ENCODE measurements at regions not wholly inside any gene's neighbourhood (a gene's known extent, or its start where the extent isn't known, plus 50 kb on each side); places are given as distances from the start of the nearest gene placed in this dataset.

DNA sequence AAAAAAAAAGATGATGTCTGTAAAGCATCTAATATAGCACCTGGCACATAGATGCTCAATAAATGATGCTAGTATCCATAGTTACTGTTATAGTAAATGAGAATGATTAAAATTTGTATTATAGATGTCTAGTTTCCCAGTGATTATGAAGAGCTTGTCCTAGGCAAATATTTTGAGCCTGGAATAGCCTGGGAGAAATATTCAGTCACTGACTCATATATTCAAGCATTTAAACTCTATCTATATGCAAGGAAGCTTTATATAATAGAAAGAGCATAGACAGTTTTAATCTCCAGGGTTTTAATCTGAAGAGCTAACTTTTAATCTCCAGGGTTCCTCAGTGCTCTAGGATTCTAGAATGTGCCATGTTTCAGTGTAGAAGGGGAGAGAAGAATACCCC, 91.5 kb upstream of the VASH1 start:
- TF ChIP-seq EZH2 (IDR thresholded peaks at IDR 0.05; ENCODE audit: borderline replicate concordance, low read depth, low read length, poor library complexity, severe bottlenecking) = no peak
- TF ChIP-seq, protein P1, sequence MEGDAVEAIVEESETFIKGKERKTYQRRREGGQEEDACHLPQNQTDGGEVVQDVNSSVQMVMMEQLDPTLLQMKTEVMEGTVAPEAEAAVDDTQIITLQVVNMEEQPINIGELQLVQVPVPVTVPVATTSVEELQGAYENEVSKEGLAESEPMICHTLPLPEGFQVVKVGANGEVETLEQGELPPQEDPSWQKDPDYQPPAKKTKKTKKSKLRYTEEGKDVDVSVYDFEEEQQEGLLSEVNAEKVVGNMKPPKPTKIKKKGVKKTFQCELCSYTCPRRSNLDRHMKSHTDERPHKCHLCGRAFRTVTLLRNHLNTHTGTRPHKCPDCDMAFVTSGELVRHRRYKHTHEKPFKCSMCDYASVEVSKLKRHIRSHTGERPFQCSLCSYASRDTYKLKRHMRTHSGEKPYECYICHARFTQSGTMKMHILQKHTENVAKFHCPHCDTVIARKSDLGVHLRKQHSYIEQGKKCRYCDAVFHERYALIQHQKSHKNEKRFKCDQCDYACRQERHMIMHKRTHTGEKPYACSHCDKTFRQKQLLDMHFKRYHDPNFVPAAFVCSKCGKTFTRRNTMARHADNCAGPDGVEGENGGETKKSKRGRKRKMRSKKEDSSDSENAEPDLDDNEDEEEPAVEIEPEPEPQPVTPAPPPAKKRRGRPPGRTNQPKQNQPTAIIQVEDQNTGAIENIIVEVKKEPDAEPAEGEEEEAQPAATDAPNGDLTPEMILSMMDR (conservative IDR thresholded peaks at IDR 0.05; ENCODE audit: low read depth, low read length) = no peak
